Central memory CD8-positive, alpha-beta T cell (primary cell): ENCODE measurements at regions not wholly inside any gene's neighbourhood (a gene's known extent, or its start where the extent isn't known, plus 50 kb on each side); places are given as distances from the start of the nearest gene placed in this dataset.
"Not testable (repeated sequence)": the region's sequence is repeated elsewhere in the genome, so short reads cannot be mapped to it uniquely, and the experiment has no call there.

Source experiments
- ATAC-seq: fragments of 150-1000 bp; cut with Tn5 transposase; replicated peaks from 2 replicates; pipeline ENCODE4 v1.10.0; 2022; ENCODE audit warnings: mild to moderate bottlenecking, moderate FRiP score, moderate number of reproducible peaks; ENCODE audit not compliant: poor library complexity, severe bottlenecking; ENCODE audit errors: extremely low read depth
- DNase-seq, 2 donors: peaks; one replicate each; pipeline ENCODE4 v3.0.0; 2021; ENCODE audit warnings: low spot score in 2 of 2
- H3K27ac Mint-ChIP-seq: one replicate; pipeline ENCODE4 v1.8.0; 2022; ENCODE audit warnings: low read depth, mild to moderate bottlenecking, moderate library complexity, mixed read lengths
- H3K27me3 Mint-ChIP-seq: one replicate; pipeline ENCODE4 v1.8.0; 2022; ENCODE audit warnings: mixed read lengths
- H3K36me3 Mint-ChIP-seq: one replicate; pipeline ENCODE4 v1.8.0; 2022; ENCODE audit warnings: mild to moderate bottlenecking, moderate library complexity, mixed read lengths; ENCODE audit not compliant: insufficient read depth
- H3K4me1 Mint-ChIP-seq: one replicate; pipeline ENCODE4 v1.8.0; 2022; ENCODE audit warnings: mixed read lengths
- H3K4me3 Mint-ChIP-seq: one replicate; pipeline ENCODE4 v1.8.0; 2022; ENCODE audit warnings: mild to moderate bottlenecking, moderate library complexity, mixed read lengths
- H3K9me3 Mint-ChIP-seq: one replicate; pipeline ENCODE4 v1.8.0; 2022; ENCODE audit warnings: mixed read lengths

GRCh38 chr10:2888403-2889004, 178.8 kb upstream of the PFKP start:
- Mint-ChIP-seq H3K4me3 (no peak overlapping the region), H3K9me3 (peaks cover 5% of the 10 kb centered on the region), H3K36me3 (no peaks in the 10 kb centered on the region), H3K4me1 (no peaks in the 10 kb centered on the region), H3K27me3 (peaks cover 24% of the 10 kb centered on the region), H3K27ac (no peak overlapping the region)
- DNase-seq: no peak
- ATAC-seq: no peak

GRCh38 chr10:2887391-2888070, 179.8 kb upstream of the PFKP start:
- DNase-seq: no peak
- H3K27me3 Mint-ChIP-seq: peaks cover 16% of the 10 kb centered on the region
- no peak overlapping the region for H3K4me3 Mint-ChIP-seq
- H3K36me3 Mint-ChIP-seq: no peaks in the 10 kb centered on the region
- H3K27ac Mint-ChIP-seq: no peak overlapping the region
- ATAC-seq: no peak
- H3K4me1 Mint-ChIP-seq: no peaks in the 10 kb centered on the region
- peaks cover 5% of the 10 kb centered on the region for H3K9me3 Mint-ChIP-seq

GRCh38 chr10:2886662-2887061, 180.7 kb upstream of the PFKP start:
- Mint-ChIP-seq H3K4me1 (no peaks in the 10 kb centered on the region), H3K4me3 (no peak overlapping the region), H3K9me3 (peaks cover 5% of the 10 kb centered on the region), H3K27me3 (peaks cover 16% of the 10 kb centered on the region), H3K27ac (no peak overlapping the region), H3K36me3 (no peaks in the 10 kb centered on the region)
- ATAC-seq: no peak
- DNase-seq: no peak

- no peak for ATAC-seq
- H3K27me3 Mint-ChIP-seq: peaks cover 19% of the 10 kb centered on the region
- DNase-seq: no peak
- H3K4me1 Mint-ChIP-seq: no peaks in the 10 kb centered on the region
- H3K4me3 Mint-ChIP-seq: no peak overlapping the region
- peaks cover 5% of the 10 kb centered on the region for H3K9me3 Mint-ChIP-seq
- H3K36me3 Mint-ChIP-seq: no peaks in the 10 kb centered on the region
- no peak overlapping the region for H3K27ac Mint-ChIP-seq
Measured at GRCh38 chr10:2885288-2886278, 181.8 kb upstream of the PFKP start.

GRCh38 chr10:2883983-2884540, 183.3 kb upstream of the PFKP start:
- DNase-seq, H3K4me1 Mint-ChIP-seq, ATAC-seq, H3K4me3 Mint-ChIP-seq, H3K9me3 Mint-ChIP-seq, H3K27ac Mint-ChIP-seq, H3K36me3 Mint-ChIP-seq: not testable (repeated sequence)
- H3K27me3 Mint-ChIP-seq: peaks cover 29% of the 10 kb centered on the region

GRCh38 chr10:2883238-2883637, 184.1 kb upstream of the PFKP start:
- H3K27ac Mint-ChIP-seq: no peak overlapping the region
- H3K36me3 Mint-ChIP-seq: no peaks in the 10 kb centered on the region
- no peak for DNase-seq
- H3K27me3 Mint-ChIP-seq: peaks cover 29% of the 10 kb centered on the region
- H3K4me3 Mint-ChIP-seq: no peak overlapping the region
- H3K9me3 Mint-ChIP-seq: no peaks in the 10 kb centered on the region
- ATAC-seq: no peak
- H3K4me1 Mint-ChIP-seq: no peaks in the 10 kb centered on the region

GRCh38 chr10:2882628-2883027, 184.7 kb upstream of the PFKP start:
- H3K36me3 Mint-ChIP-seq: no peaks in the 10 kb centered on the region
- DNase-seq (no peak), ATAC-seq (no peak)
- peaks cover 29% of the 10 kb centered on the region for H3K27me3 Mint-ChIP-seq
- H3K9me3 Mint-ChIP-seq: no peaks in the 10 kb centered on the region
- no peak overlapping the region for H3K27ac Mint-ChIP-seq
- no peak overlapping the region for H3K4me3 Mint-ChIP-seq
- H3K4me1 Mint-ChIP-seq: no peaks in the 10 kb centered on the region

GRCh38 chr10:2881720-2882620, 185.4 kb upstream of the PFKP start:
- H3K27ac Mint-ChIP-seq: no peak overlapping the region
- H3K27me3 Mint-ChIP-seq: peaks cover 29% of the 10 kb centered on the region

GRCh38 chr10:2880050-2880449, 187.3 kb upstream of the PFKP start:
- not testable (repeated sequence) for H3K9me3 Mint-ChIP-seq, DNase-seq, H3K27ac Mint-ChIP-seq, H3K4me3 Mint-ChIP-seq, H3K36me3 Mint-ChIP-seq, H3K4me1 Mint-ChIP-seq, ATAC-seq
- peaks cover 29% of the 10 kb centered on the region for H3K27me3 Mint-ChIP-seq

More at GRCh38 chr10:2881720-2882620, 185.4 kb upstream of the PFKP start:
- Mint-ChIP-seq H3K4me3 (no peak overlapping the region), H3K36me3 (no peaks in the 10 kb centered on the region), H3K9me3 (no peaks in the 10 kb centered on the region), H3K4me1 (no peaks in the 10 kb centered on the region)
- DNase-seq (no peak), ATAC-seq (no peak)

GRCh38 chr10:2878818-2879217, 188.5 kb upstream of the PFKP start:
- ATAC-seq: no peak

GRCh38 chr10:2876032-2876431, 191.3 kb upstream of the PFKP start:
- Mint-ChIP-seq H3K36me3 (peaks cover 2% of the 10 kb centered on the region), H3K27me3 (peaks cover 26% of the 10 kb centered on the region), H3K4me1 (no peaks in the 10 kb centered on the region), H3K4me3 (no peak overlapping the region), H3K27ac (no peak overlapping the region), H3K9me3 (no peaks in the 10 kb centered on the region)
- no peak for ATAC-seq
- DNase-seq: no peak

More at GRCh38 chr10:2878818-2879217, 188.5 kb upstream of the PFKP start:
- Mint-ChIP-seq H3K27me3 (peaks cover 24% of the 10 kb centered on the region), H3K36me3 (no peaks in the 10 kb centered on the region), H3K9me3 (no peaks in the 10 kb centered on the region), H3K4me1 (no peaks in the 10 kb centered on the region), H3K27ac (no peak overlapping the region), H3K4me3 (no peak overlapping the region)
- DNase-seq: no peak

GRCh38 chr10:2874963-2875362, 192.4 kb upstream of the PFKP start:
- no peak overlapping the region for H3K4me3 Mint-ChIP-seq
- H3K27me3 Mint-ChIP-seq: peaks cover 23% of the 10 kb centered on the region
- H3K27ac Mint-ChIP-seq: no peak overlapping the region
- no peaks in the 10 kb centered on the region for H3K9me3 Mint-ChIP-seq
- no peaks in the 10 kb centered on the region for H3K4me1 Mint-ChIP-seq
- DNase-seq (no peak), ATAC-seq (no peak)
- peaks cover 2% of the 10 kb centered on the region for H3K36me3 Mint-ChIP-seq
